ENCODE measurements at regions not wholly inside any gene's neighbourhood (a gene's known extent, or its start where the extent isn't known, plus 50 kb on each side); places are given as distances from the start of the nearest gene placed in this dataset.
"Not testable (repeated sequence)": the region's sequence is repeated elsewhere in the genome, so short reads cannot be mapped to it uniquely, and the experiment has no call there.

- in situ Hi-C loops (cut with HindIII; ENCODE audit: low pct_unique_long_range_greater_than_20kb, low sequenced_read_pairs), result no loop called here
- no peak for DNase-seq (ENCODE audit: low read depth)
These were observed 206.4 kb downstream of the LRRK2 start for GRCh38 chr12:40431169-40431568.

- in situ Hi-C loops (cut with HindIII; ENCODE audit: low pct_unique_long_range_greater_than_20kb, low sequenced_read_pairs), result no loop called here
- DNase-seq (ENCODE audit: low read depth), result no peak
These were observed 210.5 kb downstream of the LRRK2 start for GRCh38 chr12:40435251-40435650.

- no peak for DNase-seq (ENCODE audit: low read depth)
- in situ Hi-C loops (cut with HindIII; ENCODE audit: low pct_unique_long_range_greater_than_20kb, low sequenced_read_pairs), result no loop called here
These were observed 211.2 kb downstream of the LRRK2 start for GRCh38 chr12:40435951-40436350.

DNA sequence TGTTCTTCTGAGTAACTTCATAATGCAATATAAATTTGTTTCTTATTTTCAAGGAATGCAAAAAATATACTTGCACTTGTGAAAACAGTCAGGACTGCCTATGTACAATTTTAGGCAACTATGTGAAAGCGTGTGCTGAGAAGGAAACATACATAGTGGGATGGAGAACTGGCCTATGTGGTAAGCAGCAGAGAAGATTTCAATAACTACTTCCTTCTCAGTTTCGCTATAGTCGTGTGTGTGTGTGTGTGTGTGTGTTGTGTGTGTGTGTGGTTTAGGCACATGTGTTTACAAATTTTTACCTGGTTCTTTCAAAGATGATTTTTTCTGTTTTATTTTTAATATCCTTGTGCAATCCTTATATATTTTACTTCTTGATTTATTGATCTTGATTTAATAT is 211.8 kb downstream of the LRRK2 start:
- in situ Hi-C loops (cut with HindIII; ENCODE audit: low pct_unique_long_range_greater_than_20kb, low sequenced_read_pairs), result no loop called here
- no peak for DNase-seq (ENCODE audit: low read depth)

DNA sequence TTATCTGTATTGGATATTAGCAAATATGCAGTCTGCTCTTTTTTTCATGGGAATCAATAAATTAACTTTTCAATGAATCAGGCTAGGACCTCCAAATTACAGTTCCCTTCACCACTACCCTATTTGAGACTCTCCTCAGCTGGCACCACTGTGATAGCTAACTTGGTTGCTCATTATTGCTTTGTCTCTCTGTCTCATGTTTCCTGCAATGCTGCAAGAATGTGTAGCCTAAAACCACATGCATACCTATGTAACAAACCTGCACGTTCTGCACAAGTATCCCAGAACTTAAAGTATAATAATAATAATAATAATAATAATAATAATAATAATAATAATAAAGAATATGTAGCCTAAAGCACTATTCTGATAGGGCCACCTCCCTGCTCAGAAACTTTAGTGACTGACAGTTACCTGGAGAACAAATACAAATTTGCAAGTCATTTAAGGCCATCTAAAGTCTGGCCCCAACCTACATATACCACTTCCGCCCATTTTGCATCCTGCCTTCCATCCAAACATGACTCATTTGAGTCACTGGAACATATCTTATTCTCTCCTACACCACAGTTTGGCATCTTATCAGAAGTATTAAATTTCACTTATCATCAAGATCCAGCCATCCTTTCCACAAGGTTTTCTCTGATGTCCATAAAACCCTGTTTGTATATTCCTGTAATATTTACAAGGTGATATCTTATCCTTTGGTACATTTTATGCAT is 215.1 kb downstream of the LRRK2 start:
- in situ Hi-C loops (cut with HindIII; ENCODE audit: low pct_unique_long_range_greater_than_20kb, low sequenced_read_pairs), result no loop called here
- no peak for DNase-seq (ENCODE audit: low read depth)

GRCh38 chr12:40444174-40444573 is 219.4 kb downstream of the LRRK2 start:
- no peak for DNase-seq (ENCODE audit: low read depth)
- in situ Hi-C loops (cut with HindIII; ENCODE audit: low pct_unique_long_range_greater_than_20kb, low sequenced_read_pairs), result no loop called here

DNA sequence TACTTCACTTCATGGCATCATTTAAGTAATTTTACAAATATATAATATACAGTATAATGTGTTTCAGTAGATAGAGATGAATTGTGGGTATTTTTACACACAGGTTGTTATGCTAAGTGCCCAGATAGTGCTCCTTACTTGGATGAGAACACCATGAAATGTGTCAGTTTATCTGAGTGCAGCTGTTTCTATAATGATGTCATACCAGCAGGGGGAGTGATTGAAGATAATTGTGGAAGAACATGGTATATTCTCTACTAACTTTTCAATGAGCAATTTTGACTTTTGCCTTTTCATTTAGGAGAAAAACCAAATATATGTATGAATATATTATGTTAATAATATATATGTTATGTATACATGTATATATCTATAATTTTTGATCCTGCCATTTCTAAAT is 221.6 kb downstream of the LRRK2 start:
- no peak for DNase-seq (ENCODE audit: low read depth)
- in situ Hi-C loops (cut with HindIII; ENCODE audit: low pct_unique_long_range_greater_than_20kb, low sequenced_read_pairs), result no loop called here

DNA sequence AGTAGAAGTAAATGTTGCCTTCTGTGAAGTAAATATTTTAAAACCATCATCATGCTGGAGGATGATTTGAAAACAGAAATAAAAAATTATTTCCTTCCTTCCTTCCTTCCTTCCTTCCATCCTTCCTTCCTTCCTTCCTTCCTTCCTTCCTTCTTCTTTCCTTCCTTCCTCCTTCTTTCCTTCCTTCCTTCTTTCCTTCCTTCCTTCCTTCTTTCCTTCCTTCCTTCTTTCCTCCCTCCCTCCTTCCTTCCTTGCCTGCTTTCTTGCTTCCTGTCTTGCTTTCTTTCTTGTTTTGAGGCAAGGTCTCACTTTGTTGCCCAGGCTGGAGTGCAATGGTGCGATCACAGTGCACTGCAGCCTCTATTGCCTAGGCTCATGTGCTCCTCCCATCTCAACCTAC is 223.7 kb downstream of the LRRK2 start:
- not testable (repeated sequence) for DNase-seq (ENCODE audit: low read depth)

DNA sequence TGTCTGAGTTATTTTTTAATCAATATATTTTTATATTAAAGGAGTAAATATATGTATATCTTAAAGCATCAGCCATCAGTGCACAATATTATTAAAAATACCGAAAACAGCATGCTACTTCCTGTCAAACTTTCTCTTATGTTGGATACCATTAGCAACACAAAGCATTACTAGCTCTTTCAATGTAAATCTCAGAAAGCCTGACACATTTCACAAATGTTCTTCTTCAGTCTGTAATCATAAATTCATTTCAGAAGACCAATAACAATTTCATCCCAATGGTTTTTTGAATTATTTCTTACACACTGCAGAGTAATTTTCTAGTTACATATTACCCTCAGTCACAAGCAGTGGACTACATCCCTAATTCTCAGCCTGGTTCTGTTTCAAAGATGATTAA is 226.9 kb downstream of the LRRK2 start:
- DNase-seq (ENCODE audit: low read depth), result no peak
- in situ Hi-C loops (cut with HindIII; ENCODE audit: low pct_unique_long_range_greater_than_20kb, low sequenced_read_pairs), result no loop called here

More for the DNA sequence above, 223.7 kb downstream of the LRRK2 start:
- in situ Hi-C loops (cut with HindIII; ENCODE audit: low pct_unique_long_range_greater_than_20kb, low sequenced_read_pairs), result not testable (repeated sequence)

DNA sequence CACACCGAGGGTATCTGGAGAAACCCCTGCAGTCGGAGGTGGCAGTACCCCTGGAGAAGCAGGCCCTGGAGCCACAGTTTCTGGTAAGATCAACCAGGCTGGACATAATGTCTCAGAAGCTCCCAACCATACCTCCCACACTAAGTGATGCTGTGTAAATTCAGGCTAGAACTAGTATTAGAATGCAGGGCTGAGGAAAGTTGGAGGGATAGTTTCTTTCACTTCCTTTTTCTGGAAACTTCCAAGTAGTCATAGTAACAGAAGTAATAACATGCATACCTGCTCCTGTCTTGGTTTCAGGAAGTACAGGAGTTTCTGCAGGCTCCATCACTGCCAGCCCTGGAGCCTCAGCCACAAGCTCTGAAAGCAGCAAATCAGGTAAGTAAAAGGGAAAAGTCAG is 228.1 kb upstream of the CNTN1 start:
- in situ Hi-C loops (cut with HindIII; ENCODE audit: low pct_unique_long_range_greater_than_20kb, low sequenced_read_pairs), result no loop called here
- no peak for DNase-seq (ENCODE audit: low read depth)

DNA sequence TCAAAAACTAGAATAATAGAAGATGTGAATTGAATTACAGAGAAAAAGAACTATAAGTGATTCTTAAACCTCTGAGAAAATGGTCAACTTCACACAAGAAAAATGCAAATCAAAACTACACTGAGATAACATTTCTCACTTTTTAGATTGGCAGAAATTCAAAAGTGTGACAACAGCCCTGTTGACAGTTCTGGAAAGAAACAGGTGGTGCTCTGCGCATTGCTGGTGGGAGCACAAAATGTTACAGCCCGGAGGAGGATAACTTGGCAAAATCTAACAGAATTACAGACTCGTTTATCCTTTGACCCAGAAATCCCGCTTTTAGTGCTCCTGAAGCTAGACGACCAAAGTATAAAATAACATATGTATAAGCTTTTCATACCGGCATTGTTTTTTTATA is 222.5 kb upstream of the CNTN1 start:
- DNase-seq (ENCODE audit: low read depth), result no peak
- in situ Hi-C loops (cut with HindIII; ENCODE audit: low pct_unique_long_range_greater_than_20kb, low sequenced_read_pairs), result no loop called here

GRCh38 chr12:40473962-40474361 is 218.3 kb upstream of the CNTN1 start:
- DNase-seq (ENCODE audit: low read depth), result no peak
- in situ Hi-C loops (cut with HindIII; ENCODE audit: low pct_unique_long_range_greater_than_20kb, low sequenced_read_pairs), result no loop called here

GRCh38 chr12:40474630-40475029 is 217.6 kb upstream of the CNTN1 start:
- in situ Hi-C loops (cut with HindIII; ENCODE audit: low pct_unique_long_range_greater_than_20kb, low sequenced_read_pairs), result no loop called here
- DNase-seq (ENCODE audit: low read depth), result no peak

- in situ Hi-C loops (cut with HindIII; ENCODE audit: low pct_unique_long_range_greater_than_20kb, low sequenced_read_pairs), result no loop called here
These were observed 192.4 kb upstream of the CNTN1 start for GRCh38 chr12:40499856-40500255.

GRCh38 chr12:40502322-40502721 is 189.9 kb upstream of the CNTN1 start:
- in situ Hi-C loops (cut with HindIII; ENCODE audit: low pct_unique_long_range_greater_than_20kb, low sequenced_read_pairs), result no loop called here
- no peak for DNase-seq (ENCODE audit: low read depth)

More at GRCh38 chr12:40499856-40500255, 192.4 kb upstream of the CNTN1 start:
- DNase-seq (ENCODE audit: low read depth), result no peak

- no peak for DNase-seq (ENCODE audit: low read depth)
- in situ Hi-C loops (cut with HindIII; ENCODE audit: low pct_unique_long_range_greater_than_20kb, low sequenced_read_pairs), result no loop called here
These were observed 186.9 kb upstream of the CNTN1 start for GRCh38 chr12:40505327-40505726.

DNA sequence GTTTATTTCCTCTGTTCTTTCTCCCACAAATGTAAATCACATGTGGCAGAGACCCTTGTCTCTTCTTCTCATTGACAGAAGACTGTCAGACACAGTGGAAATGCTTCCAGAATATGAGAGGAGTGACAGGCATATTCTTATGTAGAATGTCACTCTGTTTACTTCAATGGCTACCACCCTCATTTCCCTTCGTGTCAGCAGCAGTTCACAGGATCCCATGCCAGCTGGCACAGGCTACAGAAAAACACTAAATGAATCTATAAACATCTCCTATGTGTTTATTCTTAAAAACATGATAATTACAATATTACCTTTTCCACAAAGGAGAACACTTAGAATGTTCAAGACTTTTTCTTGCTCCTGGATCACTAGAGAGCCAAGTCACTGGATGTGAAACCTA is 183.8 kb upstream of the CNTN1 start:
- in situ Hi-C loops (cut with HindIII; ENCODE audit: low pct_unique_long_range_greater_than_20kb, low sequenced_read_pairs), result no loop called here
- no peak for DNase-seq (ENCODE audit: low read depth)

- DNase-seq (ENCODE audit: low read depth), result no peak
- in situ Hi-C loops (cut with HindIII; ENCODE audit: low pct_unique_long_range_greater_than_20kb, low sequenced_read_pairs), result no loop called here
These were observed 180.9 kb upstream of the CNTN1 start for GRCh38 chr12:40511341-40511740.

GRCh38 chr12:40515041-40515816 is 177.0 kb upstream of the CNTN1 start:
- in situ Hi-C loops (cut with HindIII; ENCODE audit: low pct_unique_long_range_greater_than_20kb, low sequenced_read_pairs), result no loop called here
- no peak for DNase-seq (ENCODE audit: low read depth)

DNA sequence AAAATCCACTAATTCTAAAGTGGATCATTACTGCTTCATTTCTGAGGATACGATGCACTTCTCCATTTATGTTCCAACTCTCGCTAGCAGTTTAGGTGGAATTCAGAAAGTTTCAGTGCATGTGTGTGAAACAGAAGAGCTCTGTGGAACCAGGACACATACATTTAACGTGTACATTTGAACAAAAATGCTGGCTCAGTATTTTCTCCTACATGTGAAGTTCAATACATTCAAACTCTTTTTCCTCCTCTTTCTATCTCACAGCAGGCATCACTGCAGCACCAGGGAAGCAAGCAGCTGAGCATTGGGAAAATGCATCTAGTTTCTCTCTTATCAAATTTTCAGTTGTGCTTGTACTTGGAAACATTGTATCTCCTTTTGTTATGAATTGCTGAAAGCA is 169.4 kb upstream of the CNTN1 start:
- no peak for DNase-seq (ENCODE audit: low read depth)
- in situ Hi-C loops (cut with HindIII; ENCODE audit: low pct_unique_long_range_greater_than_20kb, low sequenced_read_pairs), result no loop called here
